ENCODE measurements at regions not wholly inside any gene's neighbourhood (a gene's known extent, or its start where the extent isn't known, plus 50 kb on each side); places are given as distances from the start of the nearest gene placed in this dataset.

GRCh38 chr6:14240411-14241166 is 123.0 kb downstream of the CD83 start:
- no peak for TF ChIP-seq CTCF (IDR thresholded peaks at IDR 0.05 in 4 of 5, conservative IDR thresholded peaks at IDR 0.05 in 1 of 5)
- no peak for TF ChIP-seq POLR2A (IDR thresholded peaks at IDR 0.05)
